ENCODE measurements at regions not wholly inside any gene's neighbourhood (a gene's known extent, or its start where the extent isn't known, plus 50 kb on each side); places are given as distances from the start of the nearest gene placed in this dataset.

GRCh38 chr9:100933656-100934055 lies 94.9 kb upstream of the PLPPR1 start:
- TF ChIP-seq, protein P1, sequence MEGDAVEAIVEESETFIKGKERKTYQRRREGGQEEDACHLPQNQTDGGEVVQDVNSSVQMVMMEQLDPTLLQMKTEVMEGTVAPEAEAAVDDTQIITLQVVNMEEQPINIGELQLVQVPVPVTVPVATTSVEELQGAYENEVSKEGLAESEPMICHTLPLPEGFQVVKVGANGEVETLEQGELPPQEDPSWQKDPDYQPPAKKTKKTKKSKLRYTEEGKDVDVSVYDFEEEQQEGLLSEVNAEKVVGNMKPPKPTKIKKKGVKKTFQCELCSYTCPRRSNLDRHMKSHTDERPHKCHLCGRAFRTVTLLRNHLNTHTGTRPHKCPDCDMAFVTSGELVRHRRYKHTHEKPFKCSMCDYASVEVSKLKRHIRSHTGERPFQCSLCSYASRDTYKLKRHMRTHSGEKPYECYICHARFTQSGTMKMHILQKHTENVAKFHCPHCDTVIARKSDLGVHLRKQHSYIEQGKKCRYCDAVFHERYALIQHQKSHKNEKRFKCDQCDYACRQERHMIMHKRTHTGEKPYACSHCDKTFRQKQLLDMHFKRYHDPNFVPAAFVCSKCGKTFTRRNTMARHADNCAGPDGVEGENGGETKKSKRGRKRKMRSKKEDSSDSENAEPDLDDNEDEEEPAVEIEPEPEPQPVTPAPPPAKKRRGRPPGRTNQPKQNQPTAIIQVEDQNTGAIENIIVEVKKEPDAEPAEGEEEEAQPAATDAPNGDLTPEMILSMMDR (conservative IDR thresholded peaks at IDR 0.05): no peak
- no peak for TF ChIP-seq ZFX (IDR thresholded peaks at IDR 0.05)

All from C4-2B (cell line).